GM18507 (cell line): ENCODE measurements at regions not wholly inside any gene's neighbourhood (a gene's known extent, or its start where the extent isn't known, plus 50 kb on each side); places are given as distances from the start of the nearest gene placed in this dataset.

Experiments used
- DNase-seq: peaks from one replicate; pipeline ENCODE4 v3.0.0; 2011; ENCODE audit warnings: low read depth; ENCODE audit not compliant: insufficient read length; ENCODE audit errors: extremely low spot score
- FAIRE-seq: peaks from 2 replicates; lab custom pipeline; 2011; peaks lifted over from hg19 to GRCh38; lab: Jason Lieb, UNC

DNA sequence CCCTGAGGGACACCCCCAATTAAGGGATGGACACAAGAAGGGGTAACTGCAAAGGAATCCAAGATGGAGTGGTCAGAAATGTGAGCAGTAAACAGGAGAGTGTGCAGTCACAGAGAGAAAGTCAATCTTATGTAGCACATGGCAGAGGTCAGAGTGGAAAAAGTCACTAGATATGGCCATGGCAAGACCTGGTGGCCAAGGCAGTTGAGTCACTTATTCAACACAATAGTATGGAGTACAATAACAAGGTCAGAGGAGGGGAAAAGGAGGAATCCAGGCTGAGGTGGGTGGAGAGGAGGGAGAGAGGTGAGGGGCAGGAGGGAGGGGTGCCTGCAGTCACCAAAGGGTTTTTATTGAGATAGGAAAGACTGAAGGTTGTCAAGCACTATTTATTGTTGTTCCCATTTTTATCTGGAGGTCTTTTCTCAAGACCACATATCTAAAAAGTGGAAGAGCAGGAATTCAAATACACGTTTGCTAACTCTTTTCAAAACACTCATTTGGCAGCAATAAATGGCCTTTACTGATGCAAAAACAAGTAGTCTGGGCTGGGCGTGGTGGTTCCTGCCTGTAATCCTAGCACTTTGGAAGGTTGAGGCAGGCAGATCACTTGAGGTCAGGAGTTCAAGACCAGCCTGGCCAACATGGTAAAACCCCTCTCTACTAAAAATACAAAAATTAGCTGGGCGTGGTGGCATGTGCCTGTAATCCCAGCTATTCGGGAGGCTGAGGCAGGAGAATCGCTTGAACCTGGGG lies 53.3 kb upstream of the ARHGEF3 start:
- no peak for FAIRE-seq
- DNase-seq: no peak

DNA sequence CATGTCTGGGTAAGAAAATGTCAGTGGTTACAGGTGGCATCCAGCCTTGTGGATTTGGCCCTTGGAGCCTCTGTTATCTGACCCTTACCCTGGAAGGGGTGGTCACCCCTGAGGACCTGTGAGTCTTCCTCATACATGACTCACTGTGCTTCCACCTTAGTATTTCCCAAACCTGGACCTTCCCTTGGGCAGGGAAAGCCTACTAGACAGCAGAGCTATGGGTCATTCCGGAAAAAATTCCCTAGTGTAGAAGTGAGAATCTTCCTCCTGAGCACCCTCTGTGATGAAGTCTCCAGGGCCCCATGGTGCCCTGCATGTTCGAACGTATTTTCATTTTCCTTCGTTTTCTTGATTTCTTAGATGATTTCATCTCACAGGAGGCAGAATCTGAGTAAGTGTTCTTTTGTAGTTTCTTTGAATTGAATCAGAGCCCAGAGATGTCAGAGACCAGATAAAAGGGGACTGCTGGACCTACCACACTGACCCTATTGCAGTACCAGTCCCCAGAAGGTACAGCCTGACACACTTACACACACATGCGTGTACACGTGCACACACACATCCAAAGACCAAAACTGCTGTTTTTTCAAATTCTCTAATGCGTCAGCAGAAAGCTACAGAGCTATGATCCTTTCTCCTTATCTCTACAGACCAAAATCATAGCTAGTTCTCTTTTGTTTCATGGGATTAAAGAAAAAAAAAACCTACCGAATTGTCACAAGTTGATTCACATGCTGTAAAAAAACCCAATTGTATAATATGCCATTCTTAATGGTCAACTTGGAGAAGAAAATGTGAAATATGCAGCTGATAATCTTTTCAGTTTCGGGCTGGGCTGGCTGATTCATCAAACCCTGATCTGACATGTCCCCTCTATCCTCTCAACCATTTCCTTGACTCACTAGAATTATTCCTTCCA lies 50.5 kb upstream of the ARHGEF3 start:
- FAIRE-seq: no peak
- no peak for DNase-seq
